Bronchial epithelial cell (primary cell): ENCODE measurements at regions not wholly inside any gene's neighbourhood (a gene's known extent, or its start where the extent isn't known, plus 50 kb on each side); places are given as distances from the start of the nearest gene placed in this dataset.
A peak's percentile ranks its signal among the peaks of the same experiment; 100 is the strongest.

Experiments used
- DNase-seq: peaks from one replicate; pipeline ENCODE4 v3.0.0-alpha.2; 2010; ENCODE audit warnings: low read depth
- FAIRE-seq: peaks from 2 replicates; lab custom pipeline; 2011; peaks lifted over from hg19 to GRCh38; lab: Jason Lieb, UNC
- H3K27me3 ChIP-seq: 2 replicates; pipeline ENCODE4 v1.5.1; 2011; ENCODE audit warnings: low read length; ENCODE audit not compliant: control insufficient read depth, insufficient read depth
- H3K36me3 ChIP-seq: 2 replicates; pipeline ENCODE4 v1.5.1; 2011; ENCODE audit warnings: low read length; ENCODE audit not compliant: control insufficient read depth, insufficient read depth
- H3K4me3 ChIP-seq: 2 replicates; pipeline ENCODE4 v1.5.1; 2011; ENCODE audit warnings: mild to moderate bottlenecking, low read depth, low read length, control low read depth
- TF ChIP-seq, protein P1 (sequence below): IDR thresholded peaks from 2 replicates; pipeline ENCODE4 v1.5.1; 2011; ENCODE audit warnings: mild to moderate bottlenecking, moderate library complexity, low read length, control low read depth, inconsistent platforms; ENCODE audit not compliant: insufficient read depth, severe bottlenecking

- Histone ChIP-seq H3K4me3 (no peak overlapping the region), H3K36me3 (no peaks in the 10 kb centered on the region), H3K27me3 (no peaks in the 10 kb centered on the region)
- TF ChIP-seq, protein P1, sequence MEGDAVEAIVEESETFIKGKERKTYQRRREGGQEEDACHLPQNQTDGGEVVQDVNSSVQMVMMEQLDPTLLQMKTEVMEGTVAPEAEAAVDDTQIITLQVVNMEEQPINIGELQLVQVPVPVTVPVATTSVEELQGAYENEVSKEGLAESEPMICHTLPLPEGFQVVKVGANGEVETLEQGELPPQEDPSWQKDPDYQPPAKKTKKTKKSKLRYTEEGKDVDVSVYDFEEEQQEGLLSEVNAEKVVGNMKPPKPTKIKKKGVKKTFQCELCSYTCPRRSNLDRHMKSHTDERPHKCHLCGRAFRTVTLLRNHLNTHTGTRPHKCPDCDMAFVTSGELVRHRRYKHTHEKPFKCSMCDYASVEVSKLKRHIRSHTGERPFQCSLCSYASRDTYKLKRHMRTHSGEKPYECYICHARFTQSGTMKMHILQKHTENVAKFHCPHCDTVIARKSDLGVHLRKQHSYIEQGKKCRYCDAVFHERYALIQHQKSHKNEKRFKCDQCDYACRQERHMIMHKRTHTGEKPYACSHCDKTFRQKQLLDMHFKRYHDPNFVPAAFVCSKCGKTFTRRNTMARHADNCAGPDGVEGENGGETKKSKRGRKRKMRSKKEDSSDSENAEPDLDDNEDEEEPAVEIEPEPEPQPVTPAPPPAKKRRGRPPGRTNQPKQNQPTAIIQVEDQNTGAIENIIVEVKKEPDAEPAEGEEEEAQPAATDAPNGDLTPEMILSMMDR: no peak
- DNase-seq (no peak), FAIRE-seq (no peak)
Measured at GRCh38 chr16:72566174-72566573, 394.2 kb upstream of the PMFBP1 start.

DNA sequence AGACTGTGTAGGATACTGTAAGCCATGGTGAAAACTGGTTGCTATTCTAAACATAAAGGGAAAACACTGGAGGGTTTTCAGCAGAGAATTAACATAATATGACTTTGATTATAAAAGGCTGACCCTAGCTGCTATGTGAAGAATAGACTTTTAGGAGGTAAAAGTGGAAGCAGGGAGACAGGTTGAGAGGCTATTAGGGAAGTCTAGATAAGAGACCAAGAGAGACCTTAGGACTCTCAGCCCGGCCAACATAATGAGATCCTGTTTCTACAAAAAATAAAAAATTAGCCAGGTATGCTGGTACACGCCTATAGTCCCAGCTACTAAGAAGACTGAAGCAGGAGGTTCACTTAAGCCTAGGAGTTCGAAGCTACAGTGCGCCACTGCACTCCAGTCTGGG, 393.2 kb upstream of the PMFBP1 start:
- Histone ChIP-seq H3K4me3 (no peak overlapping the region), H3K36me3 (no peaks in the 10 kb centered on the region), H3K27me3 (no peaks in the 10 kb centered on the region)
- no peak for DNase-seq
- no peak for FAIRE-seq
- TF ChIP-seq, protein P1: no peak

GRCh38 chr16:72560617-72561016, 388.7 kb upstream of the PMFBP1 start:
- H3K36me3 ChIP-seq: no peaks in the 10 kb centered on the region
- TF ChIP-seq, protein P1: no peak
- H3K4me3 ChIP-seq: no peak overlapping the region
- H3K27me3 ChIP-seq: no peaks in the 10 kb centered on the region
- DNase-seq: no peak
- FAIRE-seq: no peak

GRCh38 chr16:72558501-72558900, 386.5 kb upstream of the PMFBP1 start:
- no peaks in the 10 kb centered on the region for H3K27me3 ChIP-seq
- no peaks in the 10 kb centered on the region for H3K36me3 ChIP-seq
- DNase-seq: no peak
- TF ChIP-seq, protein P1: no peak
- no peak overlapping the region for H3K4me3 ChIP-seq
- FAIRE-seq: no peak

DNA sequence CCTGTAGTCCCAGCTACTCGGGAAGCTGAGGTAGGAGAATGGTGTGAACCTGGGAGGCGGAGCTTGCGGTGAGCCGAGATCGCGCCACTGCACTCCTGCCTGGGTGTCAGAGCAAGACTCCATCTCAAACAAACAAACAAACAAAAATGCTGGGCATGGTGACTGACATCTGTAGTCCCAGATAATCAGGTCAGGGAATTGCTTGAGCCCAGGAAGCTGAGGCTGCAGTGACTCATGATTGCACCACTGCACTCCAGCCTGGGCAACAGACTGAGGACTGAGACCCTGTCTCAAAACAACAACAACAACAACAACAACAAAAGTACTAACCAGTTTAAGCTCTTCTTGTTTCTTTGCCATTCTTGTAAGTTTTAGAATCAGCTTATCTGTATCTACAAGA, 383.0 kb upstream of the PMFBP1 start:
- H3K4me3 ChIP-seq: no peak overlapping the region
- DNase-seq: peak; percentile 51
- H3K27me3 ChIP-seq: no peaks in the 10 kb centered on the region
- TF ChIP-seq, protein P1: no peak
- no peak for FAIRE-seq
- no peaks in the 10 kb centered on the region for H3K36me3 ChIP-seq

GRCh38 chr16:72552654-72553053, 380.7 kb upstream of the PMFBP1 start:
- H3K4me3 ChIP-seq: no peak overlapping the region
- H3K27me3 ChIP-seq: no peaks in the 10 kb centered on the region
- TF ChIP-seq, protein P1: no peak
- no peaks in the 10 kb centered on the region for H3K36me3 ChIP-seq
- FAIRE-seq: no peak
- DNase-seq: no peak
